RWPE1 (cell line): ENCODE measurements at regions not wholly inside any gene's neighbourhood (a gene's known extent, or its start where the extent isn't known, plus 50 kb on each side); places are given as distances from the start of the nearest gene placed in this dataset.

ENCODE experiments used
- CTCF ChIA-PET: fragments of 350-600 bp; sonication (Branson Sonifier 250); formaldehyde crosslinking; extraction: SDS; loops from one replicate; lab custom pipeline; 2021; lab: Yijun Ruan, JAX
- POLR2A ChIA-PET: fragments of 400-600 bp; formaldehyde crosslinking; extraction: SDS; loops from one replicate; lab custom pipeline; 2020; ENCODE audit warnings: antibody characterized with exemption; ENCODE audit not compliant: low non-redundant PET; lab: Yijun Ruan, JAX
- DNase-seq: peaks from one replicate; pipeline ENCODE4 v3.0.0; 2012; ENCODE audit warnings: low spot score
- H3K27ac ChIP-seq: fragments of 450-650 bp; 2 replicates; pipeline ENCODE4 v1.5.1; 2017
- TF ChIP-seq, protein P1 (sequence below): fragments of 450-650 bp; conservative IDR thresholded peaks from 2 replicates; pipeline ENCODE4 v1.5.1; 2017; ENCODE audit warnings: low read depth, mild to moderate bottlenecking

DNA sequence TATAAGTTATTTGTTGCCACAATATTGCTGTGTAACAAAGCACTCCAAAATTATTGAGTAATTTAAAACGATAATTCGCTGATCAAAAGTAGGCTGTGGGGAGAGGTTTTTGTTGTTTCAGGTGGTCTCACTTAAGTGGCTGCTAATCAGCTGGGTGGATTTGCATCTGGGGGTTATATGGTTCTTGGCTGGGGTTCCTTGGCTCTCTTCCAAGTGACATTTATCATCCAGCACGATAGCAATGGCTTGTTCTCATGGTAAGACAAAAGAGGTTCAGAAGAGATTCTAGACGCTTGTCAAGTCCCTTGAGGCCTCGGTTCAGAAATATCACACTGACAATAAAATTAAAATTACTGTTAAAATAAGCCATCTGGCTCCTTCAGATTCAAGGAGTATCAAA is 1648.8 kb downstream of the GRIK2 start:
- H3K27ac ChIP-seq = no peak overlapping the region
- TF ChIP-seq, protein P1, sequence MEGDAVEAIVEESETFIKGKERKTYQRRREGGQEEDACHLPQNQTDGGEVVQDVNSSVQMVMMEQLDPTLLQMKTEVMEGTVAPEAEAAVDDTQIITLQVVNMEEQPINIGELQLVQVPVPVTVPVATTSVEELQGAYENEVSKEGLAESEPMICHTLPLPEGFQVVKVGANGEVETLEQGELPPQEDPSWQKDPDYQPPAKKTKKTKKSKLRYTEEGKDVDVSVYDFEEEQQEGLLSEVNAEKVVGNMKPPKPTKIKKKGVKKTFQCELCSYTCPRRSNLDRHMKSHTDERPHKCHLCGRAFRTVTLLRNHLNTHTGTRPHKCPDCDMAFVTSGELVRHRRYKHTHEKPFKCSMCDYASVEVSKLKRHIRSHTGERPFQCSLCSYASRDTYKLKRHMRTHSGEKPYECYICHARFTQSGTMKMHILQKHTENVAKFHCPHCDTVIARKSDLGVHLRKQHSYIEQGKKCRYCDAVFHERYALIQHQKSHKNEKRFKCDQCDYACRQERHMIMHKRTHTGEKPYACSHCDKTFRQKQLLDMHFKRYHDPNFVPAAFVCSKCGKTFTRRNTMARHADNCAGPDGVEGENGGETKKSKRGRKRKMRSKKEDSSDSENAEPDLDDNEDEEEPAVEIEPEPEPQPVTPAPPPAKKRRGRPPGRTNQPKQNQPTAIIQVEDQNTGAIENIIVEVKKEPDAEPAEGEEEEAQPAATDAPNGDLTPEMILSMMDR = no peak
- CTCF ChIA-PET = no interaction called here
- POLR2A ChIA-PET = no interaction called here
- no peak for DNase-seq

DNA sequence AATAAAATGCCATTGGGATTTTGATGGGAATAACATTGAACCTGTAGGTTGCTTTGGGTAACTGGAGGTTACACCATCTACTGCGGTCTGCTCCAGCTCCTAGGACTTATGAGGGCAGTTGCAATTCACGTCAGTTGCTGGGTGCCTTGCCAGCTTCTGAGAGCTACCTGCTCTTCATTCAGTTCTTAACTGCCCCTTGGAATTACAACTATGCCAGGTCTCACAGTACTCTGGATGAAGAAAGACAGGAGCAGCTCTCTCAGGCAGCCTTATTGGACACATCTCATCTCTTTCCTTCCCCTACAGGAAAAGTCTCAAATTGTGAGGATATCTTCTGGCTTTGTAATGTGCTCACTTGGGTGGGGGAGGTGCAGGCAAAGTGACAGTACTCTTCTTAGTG is 1643.3 kb downstream of the GRIK2 start:
- H3K27ac ChIP-seq = no peak overlapping the region
- ChIA-PET POLR2A (no interaction called here), CTCF (no interaction called here)
- no peak for DNase-seq
- TF ChIP-seq, protein P1 = no peak

DNA sequence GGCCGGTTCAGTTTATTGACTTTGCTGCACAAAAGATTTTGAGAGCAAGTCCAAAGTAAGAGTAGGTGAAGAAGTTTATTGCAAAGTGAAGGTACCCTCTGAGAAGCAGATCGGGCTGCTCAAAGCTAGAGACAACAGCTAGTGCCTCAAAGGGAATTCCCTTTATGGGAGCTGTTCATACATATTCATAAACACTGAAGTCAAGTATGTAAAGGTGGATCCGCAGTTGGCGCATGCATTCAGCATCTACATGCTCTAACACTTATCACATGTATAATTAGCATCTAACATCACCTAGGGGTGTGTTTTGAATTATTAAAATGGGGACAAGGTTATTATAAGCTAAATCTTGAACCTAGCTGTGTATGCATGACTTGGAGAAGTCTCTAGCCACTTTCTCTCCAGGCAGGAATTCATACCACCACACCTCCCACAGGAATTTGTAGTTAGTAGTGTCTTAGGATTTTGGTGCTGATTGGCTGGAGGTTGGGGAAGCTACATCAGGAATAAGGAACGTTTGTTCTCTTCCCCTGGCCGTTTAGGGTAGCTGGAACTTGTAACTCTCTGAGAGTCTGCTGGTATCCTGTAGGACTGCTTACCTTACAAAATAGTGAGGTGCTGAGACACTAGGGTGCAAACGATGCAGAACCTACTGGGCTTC is 1633.9 kb downstream of the GRIK2 start:
- POLR2A ChIA-PET = no interaction called here
- no peak for DNase-seq
- CTCF ChIA-PET = interaction anchor here (0.6 to 0.7 kb wide), 2 partner anchors 75 to 1183 kb away, joined by 4 to 7 read pairs; no protein-coding TSS in a partner anchor
- TF ChIP-seq, protein P1 = no peak
- no peak overlapping the region for H3K27ac ChIP-seq

DNA sequence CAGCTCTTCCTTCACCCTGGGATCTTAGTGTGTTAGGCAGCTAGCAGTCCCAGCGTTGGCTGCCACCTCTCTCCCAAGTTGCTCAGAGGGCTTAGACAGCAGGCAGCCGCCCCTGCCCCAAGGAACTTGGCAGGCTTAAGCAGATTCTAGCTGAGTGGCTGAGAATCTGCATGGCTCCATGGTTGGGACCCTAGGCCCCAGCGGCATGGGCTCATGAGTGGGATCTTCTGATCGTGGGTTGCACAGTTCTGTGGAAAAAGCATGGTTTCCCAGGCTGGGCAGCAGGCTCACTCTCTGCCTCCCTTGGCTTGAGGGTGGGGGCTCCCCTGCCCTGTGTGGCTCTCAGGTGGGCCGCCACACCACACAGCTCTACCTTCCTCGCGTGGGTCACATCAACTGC is 1624.9 kb downstream of the GRIK2 start:
- ChIA-PET CTCF (interaction anchor here (0.6 kb wide), 1 partner anchor 15 kb away, joined by 4 read pairs; no protein-coding TSS in a partner anchor), POLR2A (no interaction called here)
- no peak for DNase-seq
- TF ChIP-seq, protein P1 = no peak
- no peak overlapping the region for H3K27ac ChIP-seq

DNA sequence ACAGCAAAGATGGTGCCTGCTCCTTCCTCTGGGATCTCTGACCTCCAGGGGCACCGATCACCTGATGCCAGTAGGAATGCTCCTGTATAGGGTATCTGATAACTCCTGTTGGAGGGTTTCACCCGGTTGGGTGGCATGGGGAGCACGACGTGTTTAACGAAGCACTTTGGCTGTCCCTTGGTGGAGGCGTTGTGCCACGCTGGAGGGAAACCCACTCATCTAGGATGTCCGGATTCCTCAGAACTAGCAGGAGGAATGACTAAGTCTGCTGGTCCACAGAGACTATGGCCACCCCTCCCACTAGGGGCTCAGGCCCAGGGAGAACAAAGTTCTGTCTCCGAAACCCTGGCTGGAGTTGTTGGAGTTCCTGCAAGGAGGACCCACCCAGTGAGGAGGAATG is 1624.4 kb downstream of the GRIK2 start:
- POLR2A ChIA-PET = no interaction called here
- no peak for DNase-seq

DNA sequence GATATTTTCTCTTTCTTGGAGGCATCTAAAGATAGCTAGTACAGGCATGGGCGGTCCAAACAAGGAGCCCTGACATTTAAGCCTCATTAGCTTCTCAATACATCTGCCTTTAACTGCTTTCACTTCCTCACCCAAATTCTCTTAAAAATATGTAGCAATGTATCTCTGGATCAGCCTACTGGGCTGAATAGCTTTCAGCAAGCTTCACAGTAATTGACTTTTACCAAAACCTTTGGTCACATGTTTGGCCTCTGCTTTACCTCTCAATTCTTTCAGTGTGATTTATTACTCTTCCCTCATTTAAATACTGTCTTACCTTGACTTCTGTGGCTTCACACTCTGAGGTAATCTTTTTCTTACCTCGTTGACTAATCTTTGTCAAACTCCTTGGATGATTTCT is 1618.1 kb downstream of the GRIK2 start:
- TF ChIP-seq, protein P1 = no peak
- DNase-seq = no peak
- ChIA-PET CTCF (no interaction called here), POLR2A (no interaction called here)
- H3K27ac ChIP-seq = no peak overlapping the region

More for the DNA sequence above, 1624.4 kb downstream of the GRIK2 start:
- CTCF ChIA-PET = interaction anchor here (0.6 kb wide), 1 partner anchor 15 kb away, joined by 4 read pairs; no protein-coding TSS in a partner anchor
- H3K27ac ChIP-seq = no peak overlapping the region
- TF ChIP-seq, protein P1 = no peak
